Prostate gland (tissue), 2 donors: ENCODE measurements at regions not wholly inside any gene's neighbourhood (a gene's known extent, or its start where the extent isn't known, plus 50 kb on each side); places are given as distances from the start of the nearest gene placed in this dataset.

Source experiments
- DNase-seq: peaks from one replicate; pipeline ENCODE4 v3.0.0-alpha.2; 2019; ENCODE audit warnings: low spot score
- H3K27ac ChIP-seq, 2 donors: fragments of 200-600 bp; sonication (generic); 2 replicates each; pipeline ENCODE4 v1.5.1; 2017 to 2019
- H3K27me3 ChIP-seq: fragments of 200-600 bp; sonication (generic); replicated peaks from 2 replicates; pipeline ENCODE4 v1.5.1; 2019; ENCODE audit not compliant: insufficient read depth
- H3K36me3 ChIP-seq, 2 donors: fragments of 200-600 bp; sonication (generic); 1 replicate in 1 of 2; 2 replicates in 1 of 2; pipeline versions ENCODE4 v1.5.1 to v1.8.1; 2017 to 2019
- H3K4me1 ChIP-seq: fragments of 200-600 bp; sonication (generic); replicated peaks from 2 replicates; pipeline ENCODE4 v1.5.1; 2019
- H3K4me3 ChIP-seq, 2 donors: fragments of 200-600 bp; sonication (generic); 2 replicates each; pipeline ENCODE4 v1.5.1; 2017 to 2019
- H3K9me3 ChIP-seq: fragments of 200-600 bp; sonication (generic); 2 replicates; pipeline ENCODE4 v1.5.1; 2017
- CTCF ChIP-seq, 4 experiments: fragments of 200-600 bp in 2 of 4; fragments of 450-650 bp in 2 of 4; sonication (generic) in 2 of 4; IDR thresholded peaks; 1 replicate in 3 of 4; 2 replicates in 1 of 4; pipeline ENCODE4 v1.5.1; 2016 to 2019; ENCODE audit warnings: antibody characterized with exemption in 4 of 4, mild to moderate bottlenecking in 2 of 4, moderate library complexity in 2 of 4
- POLR2A ChIP-seq: fragments of 450-650 bp; IDR thresholded peaks from one replicate; pipeline ENCODE4 v1.6.1; 2016; ENCODE audit warnings: antibody characterized with exemption, mild to moderate bottlenecking
- POLR2AphosphoS5 ChIP-seq: sonication (generic); formaldehyde crosslinking; IDR thresholded peaks from one replicate; pipeline ENCODE4 v1.6.1; 2017; ENCODE audit warnings: antibody characterized with exemption
- WGBS: methylation state at CpG from one replicate; pipeline ENCODE4 v1.1.5; 2018; 5-methylcytosine and 5-hydroxymethylcytosine counted together
- intact Hi-C: fragments of 100-400 bp; cut with DNase I; formaldehyde crosslinking; loops from one replicate; pipeline ENCODE4 v1.14.2; 2022

GRCh38 chr3:8206971-8207617 is 294.5 kb upstream of the LMCD1 start:
- no peaks in the 10 kb centered on the region for H3K4me1 ChIP-seq
- H3K27ac ChIP-seq, result no peak overlapping the region
- H3K9me3 ChIP-seq, result no peaks in the 10 kb centered on the region
- H3K4me3 ChIP-seq, result no peak overlapping the region
- TF ChIP-seq POLR2A (no peak), POLR2AphosphoS5 (no peak), CTCF (IDR thresholded peaks at IDR 0.05) (no peak)
- no peaks in the 10 kb centered on the region for H3K27me3 ChIP-seq
- H3K36me3 ChIP-seq, result no peaks in the 10 kb centered on the region
- intact Hi-C loops, result no loop called here
- no peak for DNase-seq
- WGBS, result 60% methylated on average over 3 of the region's 3 CpGs

- Histone ChIP-seq H3K36me3 (no peaks in the 10 kb centered on the region), H3K27ac (no peak overlapping the region), H3K27me3 (no peaks in the 10 kb centered on the region), H3K4me1 (no peaks in the 10 kb centered on the region), H3K4me3 (no peak overlapping the region), H3K9me3 (no peaks in the 10 kb centered on the region)
- WGBS, result 76% methylated on average over 2 of the region's 2 CpGs
- no peak for DNase-seq
- TF ChIP-seq POLR2AphosphoS5 (no peak), CTCF (IDR thresholded peaks at IDR 0.05) (no peak), POLR2A (no peak)
- intact Hi-C loops, result no loop called here
Observed at GRCh38 chr3:8210882-8211341, 290.7 kb upstream of the LMCD1 start.

GRCh38 chr3:8212794-8213193 is 288.8 kb upstream of the LMCD1 start:
- DNase-seq, result no peak
- 76% methylated on average over 4 of the region's 4 CpGs for WGBS
- no peak for TF ChIP-seq CTCF (IDR thresholded peaks at IDR 0.05)
- no peak for TF ChIP-seq POLR2A
- TF ChIP-seq POLR2AphosphoS5, result no peak
- no peak overlapping the region for H3K27ac ChIP-seq
- no peaks in the 10 kb centered on the region for H3K9me3 ChIP-seq
- H3K4me3 ChIP-seq, result no peak overlapping the region
- no peaks in the 10 kb centered on the region for H3K4me1 ChIP-seq
- H3K27me3 ChIP-seq, result no peaks in the 10 kb centered on the region
- H3K36me3 ChIP-seq, result no peaks in the 10 kb centered on the region
- intact Hi-C loops, result no loop called here

GRCh38 chr3:8213286-8213685 is 288.3 kb upstream of the LMCD1 start:
- Histone ChIP-seq H3K27ac (no peak overlapping the region), H3K27me3 (no peaks in the 10 kb centered on the region), H3K36me3 (no peaks in the 10 kb centered on the region), H3K4me3 (no peak overlapping the region), H3K9me3 (no peaks in the 10 kb centered on the region), H3K4me1 (no peaks in the 10 kb centered on the region)
- TF ChIP-seq CTCF (IDR thresholded peaks at IDR 0.05), result no peak
- no peak for TF ChIP-seq POLR2AphosphoS5
- no peak for TF ChIP-seq POLR2A
- DNase-seq, result no peak
- 93% methylated on average over 1 of the region's 1 CpG for WGBS
- intact Hi-C loops, result no loop called here

- TF ChIP-seq CTCF (IDR thresholded peaks at IDR 0.05) (no peak), POLR2A (no peak), POLR2AphosphoS5 (no peak)
- intact Hi-C loops, result no loop called here
- Histone ChIP-seq H3K27me3 (no peaks in the 10 kb centered on the region), H3K27ac (no peak overlapping the region), H3K9me3 (no peaks in the 10 kb centered on the region), H3K36me3 (no peaks in the 10 kb centered on the region), H3K4me3 (no peak overlapping the region), H3K4me1 (no peaks in the 10 kb centered on the region)
- DNase-seq, result no peak
- 87% methylated on average over 3 of the region's 3 CpGs for WGBS
Observed at GRCh38 chr3:8215821-8216220, 285.8 kb upstream of the LMCD1 start.
